ENCODE measurements at regions not wholly inside any gene's neighbourhood (a gene's known extent, or its start where the extent isn't known, plus 50 kb on each side); places are given as distances from the start of the nearest gene placed in this dataset.
"Not testable (repeated sequence)": the region's sequence is repeated elsewhere in the genome, so short reads cannot be mapped to it uniquely, and the experiment has no call there.

DNA sequence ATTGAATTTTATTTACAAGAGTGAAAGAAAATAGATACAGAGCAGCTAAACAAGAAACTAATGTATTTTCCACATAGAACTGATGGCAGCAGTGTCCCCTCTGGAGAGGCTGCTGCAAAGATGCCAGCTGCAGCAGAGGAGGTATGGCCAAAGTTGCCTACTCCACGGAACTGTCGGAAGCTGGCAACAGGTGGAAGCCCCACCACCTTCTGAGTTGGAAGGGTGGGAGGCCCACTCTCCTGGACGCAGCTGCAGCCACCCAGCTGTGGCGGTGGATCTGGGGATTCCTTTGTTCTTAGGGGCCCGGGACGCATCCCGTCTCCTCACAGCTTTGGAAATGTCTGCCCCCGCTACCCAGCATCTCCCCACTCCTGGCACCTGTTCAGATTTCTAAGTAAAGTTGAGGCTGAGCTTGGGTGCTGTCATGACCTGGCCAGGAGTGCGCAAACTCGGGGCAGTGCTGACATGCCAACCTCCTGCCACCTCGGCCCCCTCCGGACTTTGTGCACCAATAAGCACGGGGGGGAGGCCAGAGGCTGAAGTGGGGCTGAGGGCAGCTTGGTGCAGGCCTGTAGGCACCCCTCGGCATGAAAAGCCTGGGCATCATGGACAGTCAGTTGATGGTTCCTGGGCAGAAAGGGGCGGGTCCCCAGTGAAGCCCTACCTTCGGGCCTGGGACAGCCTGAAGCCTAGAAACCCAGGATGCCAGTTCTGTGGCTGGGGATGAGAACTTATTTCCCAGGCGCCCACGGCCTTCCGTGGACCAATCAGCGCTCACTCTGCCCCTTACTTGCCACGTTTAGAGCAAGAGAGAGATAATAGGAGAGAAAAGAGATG is 1071.4 kb downstream of the JRKL start:
- no peak for DNase-seq

- no peak for DNase-seq
Measured at GRCh38 chr11:97461934-97462333, 1072.1 kb downstream of the JRKL start.

- DNase-seq, result no peak
Measured at GRCh38 chr11:97463891-97464290, 1074.1 kb downstream of the JRKL start.

GRCh38 chr11:97471480-97471879 is 1081.7 kb downstream of the JRKL start:
- no peak for DNase-seq

DNA sequence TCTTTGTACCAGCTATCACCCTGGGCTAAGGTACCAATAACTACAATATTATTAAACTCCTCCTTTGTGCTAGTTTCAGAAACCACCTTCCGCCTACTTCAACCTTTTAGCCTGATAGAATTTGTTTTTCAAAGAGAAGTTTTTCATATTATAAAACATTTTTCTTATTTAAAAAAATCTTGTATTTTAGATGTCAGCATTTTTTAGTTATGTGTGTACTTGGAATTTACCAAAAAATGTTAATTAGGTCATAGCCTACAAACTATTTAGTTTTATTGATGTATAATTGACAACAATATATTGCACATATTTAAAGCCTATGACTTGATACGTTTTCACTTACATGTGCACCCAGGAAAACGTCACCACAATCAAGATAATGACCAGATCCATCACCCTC is 1097.6 kb downstream of the JRKL start:
- DNase-seq, result no peak

DNA sequence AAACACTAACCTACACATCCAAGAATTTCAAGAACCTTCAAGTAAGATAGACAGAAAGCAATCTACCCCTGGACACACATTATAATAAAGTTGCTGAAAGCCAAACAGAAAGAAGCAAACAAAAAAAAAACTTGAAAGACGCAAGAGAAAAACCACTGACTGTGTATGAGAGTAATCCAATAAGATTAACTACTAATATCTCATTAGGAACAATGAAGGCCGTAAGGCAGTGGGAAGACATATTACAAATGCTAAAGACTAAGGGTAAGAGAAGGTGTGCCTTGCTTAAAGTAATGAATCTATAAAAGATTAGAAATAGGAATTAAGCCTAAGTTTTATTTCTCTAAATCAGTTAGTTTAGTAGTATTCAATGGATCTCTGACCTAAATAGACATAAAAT is 1109.1 kb downstream of the JRKL start:
- no peak for DNase-seq

GRCh38 chr11:97502201-97502600 is 1112.4 kb downstream of the JRKL start:
- no peak for DNase-seq

GRCh38 chr11:97506076-97506759 is 1116.4 kb downstream of the JRKL start:
- no peak for DNase-seq

GRCh38 chr11:97514446-97514845 is 1124.6 kb downstream of the JRKL start:
- DNase-seq, result no peak

DNA sequence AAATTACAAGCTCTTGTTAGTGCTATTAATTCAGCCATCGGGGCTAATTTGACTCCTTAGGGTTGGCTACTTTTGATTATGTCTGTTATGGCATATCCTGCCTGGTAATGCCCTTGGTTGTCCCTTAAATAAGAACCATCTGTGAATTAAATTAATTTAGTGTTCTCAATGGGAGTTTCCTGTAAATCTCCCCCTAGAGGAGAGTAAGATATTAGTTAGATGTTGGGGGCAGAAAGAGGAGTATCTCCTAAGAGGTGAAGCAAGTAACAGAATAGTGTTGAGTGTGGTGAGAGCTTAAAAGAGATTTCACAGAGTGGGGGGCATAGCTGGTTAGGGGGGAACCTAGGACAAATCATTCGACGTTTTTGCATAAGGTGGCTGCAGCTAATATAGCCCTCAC is 1126.9 kb downstream of the JRKL start:
- DNase-seq, result no peak

- no peak for DNase-seq
Measured at GRCh38 chr11:97525273-97525672, 1135.5 kb downstream of the JRKL start.

DNA sequence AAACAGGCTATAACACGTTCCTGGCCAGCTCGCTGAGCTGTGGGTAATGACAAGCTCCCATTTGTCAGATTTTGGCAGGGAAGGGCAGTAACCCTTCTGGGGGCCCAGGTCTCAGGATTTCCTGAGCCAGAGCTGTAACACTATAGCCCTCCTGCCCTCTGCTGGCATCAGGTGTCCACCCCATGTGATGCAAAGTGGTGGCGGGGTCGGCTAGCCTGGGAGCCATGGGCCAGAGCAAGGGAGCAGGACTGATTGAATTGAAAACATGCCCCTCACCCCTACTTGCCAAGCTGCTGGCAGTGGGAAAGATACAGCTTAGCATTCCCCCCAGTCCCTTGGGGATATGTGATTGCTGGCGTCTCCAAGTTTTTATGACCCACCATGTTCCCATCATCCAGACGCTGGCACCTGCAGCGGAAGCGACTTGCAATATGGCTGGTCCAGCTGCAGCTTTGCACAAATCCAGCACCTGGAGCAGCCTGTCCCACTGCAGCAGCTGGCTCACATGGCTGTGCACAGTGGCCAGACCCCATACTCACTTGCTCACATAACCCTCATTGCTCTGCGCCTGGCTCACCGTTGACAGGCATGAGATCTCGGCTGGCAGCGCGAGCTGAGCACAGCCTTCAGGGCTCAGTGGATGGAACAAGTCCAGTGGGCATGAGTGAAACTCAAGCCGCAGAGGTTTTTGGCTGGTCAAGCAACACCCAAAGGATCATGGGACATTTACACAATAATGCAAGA is 1147.8 kb downstream of the JRKL start:
- DNase-seq, result no peak

- DNase-seq, result no peak
Measured at GRCh38 chr11:97544431-97544830, 1154.6 kb downstream of the JRKL start.

- DNase-seq, result no peak
Measured at GRCh38 chr11:97548280-97548679, 1158.5 kb downstream of the JRKL start.

DNA sequence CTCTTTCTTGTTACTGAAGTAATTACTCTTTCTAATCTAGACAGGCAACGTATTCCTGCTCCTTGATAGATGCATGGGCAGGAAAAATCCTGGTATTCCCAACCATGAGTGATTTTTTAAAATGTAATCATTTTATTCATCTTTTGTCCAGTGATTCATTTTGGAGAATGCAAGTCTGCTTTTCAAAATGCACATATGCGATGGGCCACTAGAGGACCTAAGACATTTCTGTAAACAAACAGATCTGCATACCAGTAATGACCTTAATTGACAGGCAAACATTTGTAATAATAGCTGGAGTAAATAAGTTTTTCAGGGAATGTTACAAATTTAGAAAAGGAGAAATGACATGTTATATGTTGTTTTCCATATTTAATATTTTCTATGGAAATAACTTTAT is 1167.6 kb downstream of the JRKL start:
- peak; percentile 0 for DNase-seq

DNA sequence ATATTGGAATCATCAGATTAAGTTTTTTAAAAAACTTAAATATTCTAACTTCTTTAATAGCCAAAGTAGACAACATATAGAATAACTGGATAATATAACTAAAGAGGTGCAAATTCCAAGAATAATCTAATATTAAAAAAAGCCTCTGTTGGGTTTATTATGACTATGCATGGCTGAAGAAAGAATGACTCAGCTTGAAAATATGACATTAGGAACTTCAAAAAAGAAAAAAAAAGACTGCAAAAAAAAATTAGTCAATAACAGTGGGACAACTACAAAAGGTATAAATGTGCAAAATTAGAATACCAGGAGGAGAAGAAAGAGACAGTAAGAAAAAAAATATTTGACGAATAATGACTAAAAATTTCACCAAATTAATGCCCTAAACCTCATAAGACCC is 1178.0 kb downstream of the JRKL start:
- DNase-seq, result no peak

DNA sequence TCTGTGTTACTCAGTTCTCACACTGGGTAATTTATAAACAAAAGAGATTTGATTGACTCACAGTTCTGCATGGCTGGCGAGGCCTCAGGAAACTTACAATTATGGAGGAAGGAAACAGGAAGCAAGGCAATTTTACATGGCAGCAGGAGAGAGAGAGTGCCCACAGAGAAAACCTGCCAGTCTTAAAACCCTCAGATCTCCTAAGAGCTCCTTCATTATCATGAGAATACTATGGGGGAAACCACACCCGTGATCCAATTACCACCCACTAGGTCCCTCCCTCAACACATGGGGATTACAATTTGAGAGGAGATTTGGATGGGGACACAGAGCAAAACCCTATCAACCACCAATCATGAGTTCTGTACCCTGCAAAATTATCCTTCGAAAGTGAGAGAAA is 1180.8 kb downstream of the JRKL start:
- no peak for DNase-seq

- DNase-seq, result not testable (repeated sequence)
Measured at GRCh38 chr11:97573771-97574170, 1184.0 kb downstream of the JRKL start.

- no peak for DNase-seq
Measured at GRCh38 chr11:97574976-97575665, 1185.3 kb downstream of the JRKL start.

- DNase-seq, result no peak
Measured at GRCh38 chr11:97607291-97608000, 1217.6 kb downstream of the JRKL start.

- no peak for DNase-seq
Measured at GRCh38 chr11:97610000-97610399, 1220.2 kb downstream of the JRKL start.

DNA sequence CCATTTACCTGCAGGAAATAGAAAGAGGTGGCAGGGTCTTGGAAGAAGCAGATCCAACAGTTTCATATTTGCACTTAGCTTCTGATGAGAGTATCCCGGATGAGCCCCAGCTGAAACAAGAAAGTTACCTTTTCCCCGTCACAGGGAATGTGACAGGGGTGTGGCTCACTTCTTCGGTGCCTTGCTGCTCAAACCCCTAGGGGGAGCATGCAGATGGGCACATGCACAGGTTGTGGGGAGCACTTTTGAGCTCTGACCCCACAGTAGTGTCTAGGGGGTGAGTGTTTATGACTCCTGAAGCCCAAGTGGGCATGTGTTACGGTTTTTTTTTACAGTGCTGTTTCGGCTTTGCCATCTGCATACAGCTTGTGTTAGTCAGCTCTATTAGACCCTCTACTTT is 1221.0 kb downstream of the JRKL start:
- DNase-seq, result no peak

All from midbrain (tissue), 1 donor.